ENCODE measurements at regions not wholly inside any gene's neighbourhood (a gene's known extent, or its start where the extent isn't known, plus 50 kb on each side); places are given as distances from the start of the nearest gene placed in this dataset.

GRCh38 chr13:107788464-107789165 lies 426.7 kb downstream of the LIG4 start:
- no peak for TF ChIP-seq CTCF (IDR thresholded peaks at IDR 0.05; ENCODE audit: insufficient read depth, low read depth, low read length)
- TF ChIP-seq EZH2 (IDR thresholded peaks at IDR 0.05; ENCODE audit: insufficient read depth, low read length), result no peak

Measured in astrocyte (in vitro differentiated cells and primary cell).